BLaER1 (cell line): ENCODE measurements at regions not wholly inside any gene's neighbourhood (a gene's known extent, or its start where the extent isn't known, plus 50 kb on each side); places are given as distances from the start of the nearest gene placed in this dataset.
"Not testable (repeated sequence)": the region's sequence is repeated elsewhere in the genome, so short reads cannot be mapped to it uniquely, and the experiment has no call there.

Source experiments
- H3K27ac ChIP-seq: shearing (Covaris generic); formaldehyde crosslinking; 2 replicates; pipeline ENCODE4 v1.8.1; 2022
- H3K27me3 ChIP-seq: shearing (Covaris generic); formaldehyde crosslinking; 2 replicates; pipeline ENCODE4 v1.8.1; 2022
- H3K36me3 ChIP-seq: shearing (Covaris generic); formaldehyde crosslinking; 2 replicates; pipeline ENCODE4 v1.8.1; 2022
- H3K4me1 ChIP-seq: shearing (Covaris generic); formaldehyde crosslinking; 2 replicates; pipeline ENCODE4 v1.8.1; 2022
- H3K4me2 ChIP-seq: shearing (Covaris generic); formaldehyde crosslinking; 2 replicates; pipeline ENCODE4 v1.8.1; 2022
- H3K4me3 ChIP-seq: shearing (Covaris generic); formaldehyde crosslinking; 2 replicates; pipeline ENCODE4 v1.8.1; 2022
- H3K9ac ChIP-seq: shearing (Covaris generic); formaldehyde crosslinking; 2 replicates; pipeline ENCODE4 v1.8.1; 2022
- H3K9me3 ChIP-seq: shearing (Covaris generic); formaldehyde crosslinking; 2 replicates; pipeline ENCODE4 v1.8.1; 2022
- H4K20me1 ChIP-seq: shearing (Covaris generic); formaldehyde crosslinking; 2 replicates; pipeline ENCODE4 v1.8.1; 2022
- Cebpa-rat ChIP-seq: shearing (Covaris generic); IDR thresholded peaks from 2 replicates; pipeline ENCODE4 v1.8.1; 2022

GRCh38 chr1:143764831-143765230 is 207.0 kb downstream of the FAM72C start:
- not testable (repeated sequence) for H4K20me1 ChIP-seq, H3K27me3 ChIP-seq, H3K4me3 ChIP-seq, H3K36me3 ChIP-seq, H3K4me1 ChIP-seq, H3K27ac ChIP-seq, H3K9ac ChIP-seq, H3K9me3 ChIP-seq, H3K4me2 ChIP-seq

GRCh38 chr1:143760366-143760765 is 211.4 kb downstream of the FAM72C start:
- not testable (repeated sequence) for H3K9me3 ChIP-seq, H3K4me1 ChIP-seq

GRCh38 chr1:143755961-143756360 is 215.8 kb downstream of the FAM72C start:
- H3K4me3 ChIP-seq, H3K9me3 ChIP-seq, H3K4me1 ChIP-seq, H3K4me2 ChIP-seq, H4K20me1 ChIP-seq, H3K36me3 ChIP-seq, H3K9ac ChIP-seq, H3K27ac ChIP-seq, H3K27me3 ChIP-seq: not testable (repeated sequence)

More at GRCh38 chr1:143760366-143760765, 211.4 kb downstream of the FAM72C start:
- not testable (repeated sequence) for H3K4me3 ChIP-seq, H3K36me3 ChIP-seq, H4K20me1 ChIP-seq, H3K27ac ChIP-seq, H3K27me3 ChIP-seq, H3K9ac ChIP-seq, H3K4me2 ChIP-seq

GRCh38 chr1:143748906-143749305 is 222.9 kb downstream of the FAM72C start:
- Histone ChIP-seq H3K9ac (no peak overlapping the region), H3K9me3 (no peaks in the 10 kb centered on the region), H3K4me3 (no peak overlapping the region), H4K20me1 (no peaks in the 10 kb centered on the region), H3K27ac (no peak overlapping the region), H3K27me3 (no peaks in the 10 kb centered on the region), H3K4me2 (no peak overlapping the region), H3K4me1 (no peaks in the 10 kb centered on the region), H3K36me3 (no peaks in the 10 kb centered on the region)
- no peak for TF ChIP-seq Cebpa-rat

GRCh38 chr1:143736562-143736961 is 235.2 kb downstream of the FAM72C start:
- H3K27me3 ChIP-seq, result no peaks in the 10 kb centered on the region
- H3K4me2 ChIP-seq, result no peak overlapping the region
- no peak overlapping the region for H3K9ac ChIP-seq
- H3K36me3 ChIP-seq, result no peaks in the 10 kb centered on the region
- H4K20me1 ChIP-seq, result no peaks in the 10 kb centered on the region
- no peaks in the 10 kb centered on the region for H3K9me3 ChIP-seq
- TF ChIP-seq Cebpa-rat, result no peak
- no peak overlapping the region for H3K4me3 ChIP-seq
- no peaks in the 10 kb centered on the region for H3K4me1 ChIP-seq
- no peak overlapping the region for H3K27ac ChIP-seq

- TF ChIP-seq Cebpa-rat, result no peak
- no peaks in the 10 kb centered on the region for H4K20me1 ChIP-seq
- no peak overlapping the region for H3K4me2 ChIP-seq
- no peaks in the 10 kb centered on the region for H3K36me3 ChIP-seq
- H3K9ac ChIP-seq, result no peak overlapping the region
- H3K27ac ChIP-seq, result no peak overlapping the region
- no peaks in the 10 kb centered on the region for H3K4me1 ChIP-seq
- no peak overlapping the region for H3K4me3 ChIP-seq
- H3K9me3 ChIP-seq, result no peaks in the 10 kb centered on the region
- H3K27me3 ChIP-seq, result no peaks in the 10 kb centered on the region
Observed at GRCh38 chr1:143735764-143736461, 235.9 kb downstream of the FAM72C start.

- not testable (repeated sequence) for H3K4me1 ChIP-seq, H3K9me3 ChIP-seq, H3K4me2 ChIP-seq, H4K20me1 ChIP-seq, H3K27me3 ChIP-seq, H3K9ac ChIP-seq, H3K4me3 ChIP-seq, H3K36me3 ChIP-seq, H3K27ac ChIP-seq
Observed at GRCh38 chr1:143734261-143734660, 237.5 kb downstream of the FAM72C start.

GRCh38 chr1:143730890-143731289 is 240.9 kb downstream of the FAM72C start:
- not testable (repeated sequence) for H3K36me3 ChIP-seq, H3K4me3 ChIP-seq, H4K20me1 ChIP-seq, H3K9ac ChIP-seq, H3K4me1 ChIP-seq, H3K27me3 ChIP-seq, H3K4me2 ChIP-seq, H3K27ac ChIP-seq, H3K9me3 ChIP-seq

GRCh38 chr1:143729449-143730111 is 242.2 kb downstream of the FAM72C start:
- H3K4me2 ChIP-seq, H3K9ac ChIP-seq, H3K4me1 ChIP-seq, H3K27me3 ChIP-seq, H3K27ac ChIP-seq, H3K4me3 ChIP-seq, H3K9me3 ChIP-seq, H4K20me1 ChIP-seq, H3K36me3 ChIP-seq: not testable (repeated sequence)

- H4K20me1 ChIP-seq, H3K4me2 ChIP-seq, H3K4me1 ChIP-seq, H3K9ac ChIP-seq, H3K9me3 ChIP-seq, H3K27ac ChIP-seq, H3K4me3 ChIP-seq, H3K36me3 ChIP-seq, H3K27me3 ChIP-seq: not testable (repeated sequence)
Observed at GRCh38 chr1:143728802-143729448, 242.9 kb downstream of the FAM72C start.

GRCh38 chr1:143727263-143727662 is 244.5 kb downstream of the FAM72C start:
- H3K9ac ChIP-seq, result no peak overlapping the region
- H3K27ac ChIP-seq, result no peak overlapping the region
- H3K9me3 ChIP-seq, result no peaks in the 10 kb centered on the region
- no peak for TF ChIP-seq Cebpa-rat
- H3K4me2 ChIP-seq, result no peak overlapping the region
- no peaks in the 10 kb centered on the region for H3K27me3 ChIP-seq
- no peaks in the 10 kb centered on the region for H3K4me1 ChIP-seq
- no peak overlapping the region for H3K4me3 ChIP-seq
- H4K20me1 ChIP-seq, result no peaks in the 10 kb centered on the region
- no peaks in the 10 kb centered on the region for H3K36me3 ChIP-seq
